Amniotic stem cell (primary cell): ENCODE measurements at regions not wholly inside any gene's neighbourhood (a gene's known extent, or its start where the extent isn't known, plus 50 kb on each side); places are given as distances from the start of the nearest gene placed in this dataset.

Experiments
- DNase-seq: peaks from one replicate; lab custom pipeline; 2025; lab: John Stamatoyannopoulos, UW

DNA sequence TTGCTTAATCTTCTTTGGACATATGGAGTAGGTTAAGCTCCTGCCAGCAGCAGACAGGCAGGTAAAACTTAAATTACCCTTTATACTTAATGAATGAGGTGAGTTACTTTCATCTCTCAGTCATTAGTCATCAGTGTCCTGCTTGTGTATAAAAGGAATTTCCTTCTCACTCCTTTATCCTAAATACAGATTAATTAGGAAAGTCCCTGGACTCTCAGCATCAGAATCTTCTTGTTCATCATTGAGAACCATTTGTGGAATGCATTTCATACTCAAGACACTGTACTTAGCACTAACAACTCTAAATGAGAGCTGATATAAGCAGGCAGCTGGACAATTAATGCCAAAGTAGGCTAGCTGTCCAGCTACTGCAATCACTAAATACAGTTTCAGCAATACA is 630.4 kb downstream of the METTL15 start:
- DNase-seq, result no peak

DNA sequence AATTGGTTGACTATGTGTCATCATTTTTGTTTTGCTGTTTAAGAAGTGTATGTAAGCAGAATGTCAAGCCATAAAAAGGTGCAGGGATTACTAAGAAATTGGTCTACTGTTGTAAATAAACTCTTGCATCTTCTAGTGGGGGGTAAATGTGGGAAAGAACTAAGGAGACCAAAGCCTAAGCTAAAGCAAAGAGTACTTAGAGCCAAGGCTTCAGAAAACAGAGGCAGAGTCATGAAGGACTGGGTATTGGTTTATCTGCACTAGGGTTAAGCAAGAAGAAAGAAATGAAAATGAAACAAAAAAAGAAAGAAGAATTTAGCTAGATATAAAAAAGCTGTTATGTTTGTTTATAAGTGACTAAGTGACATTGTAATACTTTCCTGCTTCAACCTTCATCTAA is 628.1 kb downstream of the METTL15 start:
- DNase-seq, result no peak

- DNase-seq, result no peak
Measured at GRCh38 chr11:28735511-28735910, 627.3 kb downstream of the METTL15 start.

- DNase-seq, result no peak
Measured at GRCh38 chr11:28730889-28731288, 622.7 kb downstream of the METTL15 start.

- no peak for DNase-seq
Measured at GRCh38 chr11:28730336-28730735, 622.1 kb downstream of the METTL15 start.

- DNase-seq, result no peak
Measured at GRCh38 chr11:28729339-28729738, 621.2 kb downstream of the METTL15 start.

- no peak for DNase-seq
Measured at GRCh38 chr11:28728666-28729065, 620.5 kb downstream of the METTL15 start.

DNA sequence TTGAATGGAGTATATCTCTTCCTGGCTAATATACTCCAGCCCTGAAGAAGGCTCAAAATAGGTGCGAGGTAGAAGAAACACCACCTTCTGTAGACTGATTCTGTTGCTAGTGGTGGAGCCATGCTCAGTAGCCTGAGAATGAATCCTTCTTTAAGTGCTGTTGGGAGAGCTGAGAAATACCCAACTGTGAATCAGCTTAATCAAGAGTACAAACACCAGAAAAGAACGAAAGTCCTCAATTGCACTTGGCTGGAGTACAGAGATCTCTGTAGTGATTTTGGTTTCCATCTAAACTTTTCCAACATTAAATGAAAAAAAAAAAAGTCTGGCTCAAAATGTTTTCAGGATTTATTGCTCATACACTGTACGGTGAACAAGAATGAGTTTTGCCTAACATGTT is 619.1 kb downstream of the METTL15 start:
- DNase-seq, result no peak

GRCh38 chr11:28726432-28726831 is 618.2 kb downstream of the METTL15 start:
- no peak for DNase-seq

- no peak for DNase-seq
Measured at GRCh38 chr11:28715726-28716125, 607.5 kb downstream of the METTL15 start.

DNA sequence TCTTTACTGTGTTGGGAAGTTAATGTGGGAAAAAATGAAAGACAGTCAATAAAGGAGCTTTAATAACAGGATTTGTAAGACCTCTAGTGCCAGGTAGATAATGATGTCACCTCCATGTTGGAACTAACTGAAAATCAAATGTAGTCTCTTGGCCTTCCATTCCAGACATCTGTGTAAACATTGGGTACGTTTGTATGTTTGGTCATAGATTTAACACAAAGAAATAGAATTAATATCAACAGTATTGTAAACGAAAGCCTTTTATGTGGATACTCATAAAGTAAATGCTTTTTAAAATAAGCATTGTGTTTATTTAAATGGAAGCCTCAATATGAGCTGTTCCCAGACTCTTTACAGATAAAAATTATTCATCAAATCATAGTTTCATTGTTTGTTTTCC is 605.7 kb downstream of the METTL15 start:
- DNase-seq, result no peak

DNA sequence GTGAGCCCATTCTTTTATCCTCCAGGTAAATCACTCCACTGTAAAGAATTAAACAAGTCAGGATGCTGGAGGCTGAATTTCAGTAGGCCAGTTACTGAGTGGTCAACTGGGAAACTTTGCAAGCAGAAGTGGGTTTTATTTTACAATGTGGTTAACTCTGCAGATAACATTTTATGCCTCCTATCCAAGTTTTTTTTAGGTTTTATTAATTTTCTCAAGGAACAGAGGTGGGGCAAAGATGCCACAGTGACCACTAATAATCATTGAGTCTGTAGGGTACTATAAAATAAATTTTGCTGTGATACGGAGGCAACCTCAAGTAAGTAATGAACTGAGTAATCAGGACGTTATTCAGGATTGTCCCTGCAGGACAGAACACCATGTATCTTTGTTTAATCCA is 599.9 kb downstream of the METTL15 start:
- DNase-seq, result no peak

DNA sequence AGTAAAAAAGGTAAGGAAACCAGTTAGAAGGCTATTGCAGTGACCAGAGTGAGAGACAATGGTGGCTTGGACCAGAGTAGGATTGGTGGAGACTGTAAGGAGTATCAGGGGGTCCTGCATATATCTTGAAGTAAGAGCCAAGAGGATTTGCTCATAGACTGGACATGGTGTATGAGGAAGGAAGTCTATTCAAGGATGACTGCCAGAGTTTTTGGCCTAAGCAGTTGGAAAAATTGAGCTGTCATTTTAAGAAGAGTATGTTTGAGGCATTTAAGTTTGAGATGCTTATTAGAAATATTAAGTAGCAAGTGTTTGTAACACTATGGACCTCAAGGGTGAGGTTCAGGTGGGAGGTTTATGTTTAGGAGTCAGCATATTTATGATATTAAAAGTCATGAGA is 596.6 kb downstream of the METTL15 start:
- no peak for DNase-seq

DNA sequence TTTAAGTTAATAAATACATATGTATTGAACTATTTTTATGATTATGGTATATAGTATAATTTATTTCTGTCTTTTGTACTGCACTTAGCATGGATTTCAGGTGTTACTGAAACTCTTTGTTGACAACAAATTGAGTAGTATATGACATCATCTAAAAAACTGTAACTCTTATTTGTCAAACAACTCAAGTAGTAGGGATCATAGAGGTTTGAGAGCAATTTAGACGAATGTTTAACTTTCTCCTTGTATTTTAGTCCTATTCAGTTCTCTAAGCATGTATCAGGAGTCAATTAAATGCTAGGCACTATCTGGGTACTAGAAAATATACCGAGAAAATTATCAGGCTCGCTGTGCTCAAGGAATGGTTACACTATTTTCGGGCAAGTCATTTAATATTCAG is 595.2 kb downstream of the METTL15 start:
- DNase-seq, result no peak

GRCh38 chr11:28702871-28703270 is 594.7 kb downstream of the METTL15 start:
- no peak for DNase-seq

DNA sequence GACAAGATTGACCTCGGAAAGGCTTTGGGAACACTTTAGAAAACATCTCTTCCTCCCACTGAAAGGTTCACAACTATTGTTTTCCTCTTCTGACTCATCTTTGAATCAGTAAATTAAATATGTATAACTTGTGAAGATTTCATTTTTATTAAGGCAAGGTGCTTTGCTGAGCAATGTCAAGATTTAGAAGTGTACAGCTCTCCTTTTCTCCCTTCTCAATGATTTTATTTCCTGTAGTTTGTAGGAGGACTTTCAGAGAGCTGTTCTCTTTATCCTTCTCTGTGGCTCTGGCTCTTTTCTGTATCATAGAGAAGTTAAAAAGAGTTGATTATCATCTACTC is 594.2 kb downstream of the METTL15 start:
- no peak for DNase-seq

GRCh38 chr11:28701760-28702449 is 593.7 kb downstream of the METTL15 start:
- no peak for DNase-seq

DNA sequence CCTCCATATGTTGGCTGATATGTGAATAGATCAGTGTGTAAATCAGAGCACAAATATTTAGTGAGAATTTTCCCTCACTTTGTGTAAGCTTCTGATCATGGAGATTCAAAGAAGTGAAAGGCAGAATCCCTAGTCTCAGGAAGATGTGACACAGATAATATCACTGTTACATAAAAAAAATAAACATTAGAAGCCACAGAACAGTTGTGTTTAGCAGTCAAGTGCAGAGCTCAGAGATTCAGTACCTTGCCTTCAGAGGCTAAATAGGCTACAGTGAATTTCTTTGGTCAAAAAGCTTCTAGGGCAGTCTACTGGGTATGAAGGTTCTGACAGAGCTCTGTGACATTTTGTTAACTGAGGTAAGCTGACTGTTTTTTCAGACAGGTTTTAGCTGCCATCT is 591.5 kb downstream of the METTL15 start:
- DNase-seq, result no peak

DNA sequence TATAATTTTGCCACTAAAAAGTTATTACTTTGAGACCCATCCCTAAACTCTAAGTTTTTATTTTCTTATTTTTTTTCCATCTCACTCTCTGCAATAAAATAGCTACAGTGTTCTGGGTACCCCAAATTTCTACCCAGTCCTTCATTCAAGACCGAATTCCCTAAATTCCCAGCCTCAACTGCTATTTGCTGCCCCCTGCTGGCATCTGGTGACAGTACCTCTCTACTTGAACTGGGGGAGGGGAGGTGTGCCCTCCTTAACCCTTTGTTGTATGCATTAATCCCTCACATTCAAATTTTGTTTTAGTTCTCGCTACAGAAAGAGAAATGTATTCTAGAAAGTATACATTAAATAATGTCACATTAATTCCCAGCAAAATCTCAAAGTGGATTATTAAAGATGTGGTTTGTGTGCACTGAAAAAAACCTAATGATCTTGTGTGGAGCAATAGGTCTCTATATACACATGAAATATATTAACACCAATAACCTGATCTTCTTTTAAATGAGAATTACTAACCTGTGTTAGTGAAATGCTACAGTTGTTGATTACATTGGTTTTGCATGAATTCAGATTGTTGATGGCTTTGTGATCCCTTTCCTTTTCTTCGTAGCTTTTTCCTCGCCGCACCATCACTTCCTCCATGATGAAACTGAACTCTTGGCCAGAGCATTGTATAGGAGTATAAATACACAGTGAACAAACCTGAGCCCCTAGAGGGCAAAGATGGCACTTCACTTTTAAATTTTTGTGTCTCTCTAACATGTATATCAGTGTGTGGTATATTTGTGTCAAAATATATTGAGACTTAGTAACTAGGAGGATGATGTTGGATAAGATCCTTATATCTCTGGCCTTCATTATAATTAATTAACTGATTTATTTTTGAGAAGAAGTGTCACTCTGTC is 590.0 kb downstream of the METTL15 start:
- DNase-seq, result no peak

DNA sequence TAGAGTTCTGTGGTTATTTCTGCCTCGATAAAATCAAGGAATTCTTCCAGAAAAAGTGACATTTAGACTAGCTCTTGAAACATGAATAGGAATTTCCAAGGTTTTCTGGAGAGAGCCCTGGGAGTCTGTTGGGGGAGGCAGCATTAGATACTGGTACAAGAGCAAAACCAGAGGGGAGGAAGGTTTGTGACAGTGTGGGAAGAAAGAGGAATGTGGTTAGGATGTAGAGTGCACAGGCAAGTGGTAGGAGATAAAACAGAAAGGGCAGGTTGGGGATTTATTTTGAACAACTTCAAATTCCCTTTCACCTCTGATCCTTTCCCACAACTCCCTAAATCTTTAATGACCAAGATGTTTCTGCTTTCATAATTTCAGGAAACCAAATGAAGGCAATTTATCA is 588.4 kb downstream of the METTL15 start:
- DNase-seq, result no peak

DNA sequence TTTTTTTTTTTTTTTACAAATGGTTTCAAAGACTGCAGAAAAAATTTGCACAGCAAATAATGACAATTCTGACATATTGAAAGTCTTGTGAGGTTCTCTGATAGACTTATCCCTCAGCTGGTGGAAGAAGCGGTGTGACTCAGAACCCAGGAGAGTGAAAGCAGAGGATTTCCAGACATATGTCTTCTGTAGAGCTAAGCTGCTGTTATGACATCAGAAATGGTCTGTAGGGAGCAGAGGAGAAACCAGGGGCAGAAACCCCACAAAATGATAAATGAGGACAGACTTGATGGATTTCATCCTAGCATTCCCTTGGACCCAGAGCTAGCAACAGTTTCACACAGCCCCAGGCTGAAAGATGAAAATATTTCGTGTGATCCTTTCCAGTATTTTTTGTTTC is 582.6 kb downstream of the METTL15 start:
- DNase-seq, result no peak

- DNase-seq, result no peak
Measured at GRCh38 chr11:28684011-28684586, 575.9 kb downstream of the METTL15 start.

DNA sequence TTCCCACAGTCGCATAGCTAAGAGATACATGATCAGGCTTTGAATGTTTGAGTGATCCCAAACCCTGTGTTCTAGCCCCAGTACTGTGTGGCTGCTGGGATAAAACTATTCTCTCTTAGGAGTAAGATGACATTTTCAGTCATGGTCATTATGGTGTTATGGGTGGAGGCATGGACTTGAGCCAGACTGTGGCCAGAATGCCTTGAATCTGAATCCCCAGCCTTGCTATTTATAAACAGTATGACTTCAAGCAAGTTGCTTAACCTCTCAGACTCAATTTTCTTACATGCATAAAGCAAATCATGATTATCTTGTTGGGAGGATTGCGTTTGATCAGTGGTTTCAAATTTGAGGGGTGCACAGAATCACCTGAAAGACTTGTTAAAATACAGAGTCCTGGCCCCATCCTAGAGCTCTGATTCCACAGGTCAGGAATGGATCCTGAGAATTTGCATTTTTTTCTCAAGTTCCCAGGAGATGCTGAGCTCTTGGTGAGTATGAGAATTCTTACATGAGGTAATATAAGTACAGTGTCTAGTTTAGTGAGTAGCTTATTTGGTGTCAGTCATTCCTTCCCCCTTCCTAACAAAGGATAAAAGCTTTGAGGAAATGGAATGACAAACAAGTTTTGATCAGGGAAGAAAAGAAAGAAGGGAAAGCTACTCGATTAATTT is 571.7 kb downstream of the METTL15 start:
- DNase-seq, result peak; percentile 48
